PC-9 (cell line): ENCODE measurements at regions not wholly inside any gene's neighbourhood (a gene's known extent, or its start where the extent isn't known, plus 50 kb on each side); places are given as distances from the start of the nearest gene placed in this dataset.

ENCODE experiments used
- BruUV-seq: library from RNA; stranded (reverse); fragments of 400-500 nt; replicated peaks from 2 replicates; lab custom pipeline; 2021; lab: Mats Ljungman, UMichigan
- CTCF ChIA-PET: fragments of 300-600 bp; sonication (Branson Sonifier 250); formaldehyde crosslinking; loops from one replicate; lab custom pipeline; 2022; ENCODE audit warnings: antibody characterized with exemption; lab: Charles Lee
- POLR2A ChIA-PET: fragments of 300-600 bp; sonication (Branson Sonifier 250); formaldehyde crosslinking; loops from one replicate; lab custom pipeline; 2022; ENCODE audit warnings: antibody characterized with exemption; ENCODE audit not compliant: unreplicated experiment; lab: Charles Lee
- DNase-seq, 2 experiments: peaks; one replicate each; pipeline versions ENCODE4 v3.0.0 to v3.0.0-alpha.2; 2015 to 2022; ENCODE audit warnings: mixed read lengths in 1 of 2
- H2AFZ ChIP-seq: fragments of 200-600 bp; sonication (generic); 2 replicates; pipeline ENCODE4 v1.8.1; 2017; ENCODE audit warnings: antibody characterized with exemption
- H3F3A ChIP-seq: fragments of 200-600 bp; sonication (generic); 2 replicates; pipeline ENCODE4 v1.8.1; 2017; ENCODE audit warnings: antibody characterized with exemption, mild to moderate bottlenecking, low read depth; ENCODE audit not compliant: insufficient read depth
- H3K27ac ChIP-seq: fragments of 200-600 bp; sonication (generic); 2 replicates; pipeline ENCODE4 v1.6.1; 2016; ENCODE audit warnings: mixed run types
- H3K27me3 ChIP-seq: fragments of 200-600 bp; sonication (generic); 2 replicates; pipeline ENCODE4 v1.6.1; 2016; ENCODE audit warnings: low read depth, mixed run types; ENCODE audit not compliant: insufficient read depth
- H3K36me3 ChIP-seq: fragments of 200-600 bp; sonication (generic); 2 replicates; pipeline ENCODE4 v1.6.1; 2016; ENCODE audit warnings: low read depth, mixed run types
- H3K4me1 ChIP-seq: fragments of 200-600 bp; sonication (generic); replicated peaks from 2 replicates; pipeline ENCODE4 v1.6.1; 2016; ENCODE audit warnings: mixed run types; ENCODE audit not compliant: insufficient read depth
- H3K4me2 ChIP-seq: fragments of 200-600 bp; sonication (generic); 2 replicates; pipeline ENCODE4 v1.6.1; 2017; ENCODE audit warnings: mixed run types
- H3K4me3 ChIP-seq: fragments of 200-600 bp; sonication (generic); 2 replicates; pipeline ENCODE4 v1.6.1; 2016; ENCODE audit warnings: mixed run types
- H3K79me2 ChIP-seq: fragments of 200-600 bp; sonication (generic); 2 replicates; pipeline ENCODE4 v1.6.1; 2017; ENCODE audit warnings: low read depth, mixed run types
- H3K9me2 ChIP-seq: fragments of 200-600 bp; sonication (generic); 2 replicates; pipeline ENCODE4 v1.8.1; 2017; ENCODE audit warnings: mild to moderate bottlenecking; ENCODE audit not compliant: insufficient read depth
- H3K9me3 ChIP-seq: fragments of 200-600 bp; sonication (generic); 2 replicates; pipeline ENCODE4 v1.8.1; 2016; ENCODE audit warnings: low read depth; ENCODE audit not compliant: insufficient read depth
- H4K20me1 ChIP-seq: fragments of 200-600 bp; sonication (generic); 2 replicates; pipeline ENCODE4 v1.8.1; 2017; ENCODE audit not compliant: insufficient read depth
- EZH2 ChIP-seq: fragments of 200-600 bp; sonication (generic); IDR thresholded peaks from 2 replicates; pipeline ENCODE4 v1.8.0; 2017; ENCODE audit warnings: antibody characterized with exemption, low read depth
- intact Hi-C: fragments of 100-400 bp; cut with micrococcal nuclease; formaldehyde crosslinking; loops from one replicate; pipeline ENCODE4 v1.10.0; 2022; ENCODE audit not compliant: unreplicated experiment
- TF ChIP-seq, protein P1 (sequence below): fragments of 200-600 bp; sonication (generic); conservative IDR thresholded peaks from 2 replicates; pipeline ENCODE4 v1.6.1; 2017; ENCODE audit warnings: mixed run types, antibody characterized with exemption, mild to moderate bottlenecking, moderate library complexity

- CTCF ChIA-PET = no interaction called here
- H3K9me2 ChIP-seq = no peaks in the 10 kb centered on the region
- no peak overlapping the region for H3K4me3 ChIP-seq
- BruUV-seq = no TSS peak
- no peak overlapping the region for H3K27ac ChIP-seq
- no peaks in the 10 kb centered on the region for H3K79me2 ChIP-seq
- POLR2A ChIA-PET = no interaction called here
- no peaks in the 10 kb centered on the region for H3K27me3 ChIP-seq
- intact Hi-C loops = no loop called here
- H3K9me3 ChIP-seq = no peaks in the 10 kb centered on the region
- H3K36me3 ChIP-seq = no peaks in the 10 kb centered on the region
- no peaks in the 10 kb centered on the region for H3F3A ChIP-seq
- no peak for DNase-seq
- no peak overlapping the region for H2AFZ ChIP-seq
- no peaks in the 10 kb centered on the region for H4K20me1 ChIP-seq
- H3K4me2 ChIP-seq = no peak overlapping the region
- no peak for TF ChIP-seq EZH2
- TF ChIP-seq, protein P1, sequence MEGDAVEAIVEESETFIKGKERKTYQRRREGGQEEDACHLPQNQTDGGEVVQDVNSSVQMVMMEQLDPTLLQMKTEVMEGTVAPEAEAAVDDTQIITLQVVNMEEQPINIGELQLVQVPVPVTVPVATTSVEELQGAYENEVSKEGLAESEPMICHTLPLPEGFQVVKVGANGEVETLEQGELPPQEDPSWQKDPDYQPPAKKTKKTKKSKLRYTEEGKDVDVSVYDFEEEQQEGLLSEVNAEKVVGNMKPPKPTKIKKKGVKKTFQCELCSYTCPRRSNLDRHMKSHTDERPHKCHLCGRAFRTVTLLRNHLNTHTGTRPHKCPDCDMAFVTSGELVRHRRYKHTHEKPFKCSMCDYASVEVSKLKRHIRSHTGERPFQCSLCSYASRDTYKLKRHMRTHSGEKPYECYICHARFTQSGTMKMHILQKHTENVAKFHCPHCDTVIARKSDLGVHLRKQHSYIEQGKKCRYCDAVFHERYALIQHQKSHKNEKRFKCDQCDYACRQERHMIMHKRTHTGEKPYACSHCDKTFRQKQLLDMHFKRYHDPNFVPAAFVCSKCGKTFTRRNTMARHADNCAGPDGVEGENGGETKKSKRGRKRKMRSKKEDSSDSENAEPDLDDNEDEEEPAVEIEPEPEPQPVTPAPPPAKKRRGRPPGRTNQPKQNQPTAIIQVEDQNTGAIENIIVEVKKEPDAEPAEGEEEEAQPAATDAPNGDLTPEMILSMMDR = no peak
- H3K4me1 ChIP-seq = no peaks in the 10 kb centered on the region
Measured at GRCh38 chr18:70522183-70522680, 233.4 kb downstream of the SOCS6 start.

GRCh38 chr18:70520867-70521266 lies 232.0 kb downstream of the SOCS6 start:
- intact Hi-C loops = no loop called here
- no peak for DNase-seq
- Histone ChIP-seq H3K4me3 (no peak overlapping the region), H3K9me3 (no peaks in the 10 kb centered on the region), H3K79me2 (no peaks in the 10 kb centered on the region), H3K4me2 (no peak overlapping the region), H2AFZ (no peak overlapping the region), H3K4me1 (no peaks in the 10 kb centered on the region), H4K20me1 (no peaks in the 10 kb centered on the region), H3K27ac (no peak overlapping the region), H3F3A (no peaks in the 10 kb centered on the region), H3K9me2 (no peaks in the 10 kb centered on the region), H3K36me3 (no peaks in the 10 kb centered on the region), H3K27me3 (no peaks in the 10 kb centered on the region)
- ChIA-PET POLR2A (no interaction called here), CTCF (no interaction called here)
- no peak for TF ChIP-seq EZH2
- TF ChIP-seq, protein P1 = no peak
- no TSS peak for BruUV-seq

GRCh38 chr18:70513502-70514171 lies 224.8 kb downstream of the SOCS6 start:
- H3K79me2 ChIP-seq = no peaks in the 10 kb centered on the region
- no peaks in the 10 kb centered on the region for H3K9me2 ChIP-seq
- H3K9me3 ChIP-seq = no peaks in the 10 kb centered on the region
- ChIA-PET POLR2A (no interaction called here), CTCF (no interaction called here)
- no peaks in the 10 kb centered on the region for H3K36me3 ChIP-seq
- no TSS peak for BruUV-seq
- peaks cover 14% of the 10 kb centered on the region for H3K27me3 ChIP-seq
- H3F3A ChIP-seq = no peaks in the 10 kb centered on the region
- H4K20me1 ChIP-seq = no peaks in the 10 kb centered on the region
- H3K4me1 ChIP-seq = no peaks in the 10 kb centered on the region
- no peak overlapping the region for H3K4me2 ChIP-seq
- no peak overlapping the region for H3K4me3 ChIP-seq
- H3K27ac ChIP-seq = no peak overlapping the region
- TF ChIP-seq EZH2 = no peak
- TF ChIP-seq, protein P1 = no peak
- intact Hi-C loops = no loop called here
- H2AFZ ChIP-seq = no peak overlapping the region
- no peak for DNase-seq
